BLaER1 treated with 17β-estradiol and CSF1 and Interleukin-3, amounts not matched to agents 10 nM and 100 nM (cell line): ENCODE measurements at regions not wholly inside any gene's neighbourhood (a gene's known extent, or its start where the extent isn't known, plus 50 kb on each side); places are given as distances from the start of the nearest gene placed in this dataset.

Experiments used
- H3K27ac ChIP-seq, 11 experiments: shearing (Covaris generic); formaldehyde crosslinking; 2 replicates each; pipeline ENCODE4 v1.8.1; 2022
- H3K27me3 ChIP-seq, 11 experiments: shearing (Covaris generic); formaldehyde crosslinking; 2 replicates each; pipeline ENCODE4 v1.8.1; 2022
- H3K36me3 ChIP-seq, 11 experiments: shearing (Covaris generic); formaldehyde crosslinking; 2 replicates each; pipeline ENCODE4 v1.8.1; 2022
- H3K4me1 ChIP-seq, 10 experiments: shearing (Covaris generic); formaldehyde crosslinking; 2 replicates each; pipeline ENCODE4 v1.8.1; 2022
- H3K4me2 ChIP-seq, 11 experiments: shearing (Covaris generic); formaldehyde crosslinking; 2 replicates each; pipeline ENCODE4 v1.8.1; 2022
- H3K4me3 ChIP-seq, 10 experiments: shearing (Covaris generic); formaldehyde crosslinking; 2 replicates each; pipeline ENCODE4 v1.8.1; 2022
- H3K9ac ChIP-seq, 11 experiments: shearing (Covaris generic); formaldehyde crosslinking; 2 replicates each; pipeline ENCODE4 v1.8.1; 2022
- H3K9me3 ChIP-seq, 11 experiments: shearing (Covaris generic); formaldehyde crosslinking; replicated peaks in 1 of 11; 2 replicates each; pipeline ENCODE4 v1.8.1; 2022
- H4K20me1 ChIP-seq, 11 experiments: shearing (Covaris generic); formaldehyde crosslinking; 2 replicates each; pipeline ENCODE4 v1.8.1; 2022
- Cebpa-rat ChIP-seq, 11 experiments: shearing (Covaris generic); IDR thresholded peaks; 2 replicates each; pipeline ENCODE4 v1.8.1; 2022

GRCh38 chr1:29471487-29472313 lies 235.4 kb downstream of the PTPRU start:
- H3K4me1 ChIP-seq, result peaks cover 0 to 7% (median 0%) of the 10 kb centered on the region in 10 experiments; a peak in 3 of 20 replicates
- 0 out of 22 replicates have a peak, but pooled peaks cover 0 to 6% (median 0%) of the 10 kb centered on the region in 11 experiments for H4K20me1 ChIP-seq
- H3K36me3 ChIP-seq, result no peaks in the 10 kb centered on the region
- no peaks in the 10 kb centered on the region for H3K9me3 ChIP-seq
- 0 out of 22 replicates have a peak overlapping the region, but pooled peaks of 1 of the 11 experiments have one; percentile 3 for H3K4me2 ChIP-seq
- no peak overlapping the region for H3K27ac ChIP-seq
- H3K9ac ChIP-seq, result no peak overlapping the region
- TF ChIP-seq Cebpa-rat (IDR thresholded peaks at IDR 0.05), result no peak
- peaks cover 0 to 2% (median 0%) of the 10 kb centered on the region in 11 experiments; a peak in 2 of 22 replicates for H3K27me3 ChIP-seq
- no peak overlapping the region for H3K4me3 ChIP-seq

- Histone ChIP-seq H3K27ac (no peak overlapping the region), H4K20me1 (peaks cover 0 to 6% (median 0%) of the 10 kb centered on the region in 11 experiments; a peak in 1 of 22 replicates), H3K9ac (no peak overlapping the region), H3K4me1 (peaks cover 0 to 7% (median 0%) of the 10 kb centered on the region in 10 experiments; a peak in 3 of 20 replicates), H3K36me3 (no peaks in the 10 kb centered on the region), H3K4me3 (no peak overlapping the region), H3K4me2 (no peak overlapping the region), H3K27me3 (no peaks in the 10 kb centered on the region), H3K9me3 (peaks cover 0 to 4% (median 0%) of the 10 kb centered on the region in 11 experiments; a peak in 5 of 22 replicates)
- TF ChIP-seq Cebpa-rat (IDR thresholded peaks at IDR 0.05), result no peak
Observed at GRCh38 chr1:29470788-29471119, 234.4 kb downstream of the PTPRU start.

GRCh38 chr1:29470087-29470787 lies 233.9 kb downstream of the PTPRU start:
- no peaks in the 10 kb centered on the region for H3K27me3 ChIP-seq
- no peak overlapping the region for H3K4me2 ChIP-seq
- H3K27ac ChIP-seq, result no peak overlapping the region

GRCh38 chr1:29469457-29469856 lies 233.1 kb downstream of the PTPRU start:
- H3K9me3 ChIP-seq, result peaks cover 5 to 14% (median 12%) of the 10 kb centered on the region in 11 experiments; a peak in 15 of 22 replicates
- peaks cover 0 to 6% (median 0%) of the 10 kb centered on the region in 11 experiments; a peak in 1 of 22 replicates for H4K20me1 ChIP-seq
- H3K27me3 ChIP-seq, result no peaks in the 10 kb centered on the region
- no peak overlapping the region for H3K4me2 ChIP-seq
- no peak overlapping the region for H3K27ac ChIP-seq
- H3K4me3 ChIP-seq, result no peak overlapping the region
- no peaks in the 10 kb centered on the region for H3K36me3 ChIP-seq
- TF ChIP-seq Cebpa-rat (IDR thresholded peaks at IDR 0.05), result no peak
- H3K9ac ChIP-seq, result no peak overlapping the region
- peaks cover 0 to 7% (median 0%) of the 10 kb centered on the region in 10 experiments; a peak in 3 of 20 replicates for H3K4me1 ChIP-seq

More at GRCh38 chr1:29470087-29470787, 233.9 kb downstream of the PTPRU start:
- Histone ChIP-seq H3K9me3 (peaks cover 0 to 7% (median 5%) of the 10 kb centered on the region in 11 experiments; a peak in 11 of 22 replicates), H3K4me1 (peaks cover 0 to 7% (median 0%) of the 10 kb centered on the region in 10 experiments; a peak in 3 of 20 replicates), H3K9ac (no peak overlapping the region), H3K36me3 (no peaks in the 10 kb centered on the region), H4K20me1 (peaks cover 0 to 6% (median 0%) of the 10 kb centered on the region in 11 experiments; a peak in 1 of 22 replicates), H3K4me3 (no peak overlapping the region)
- TF ChIP-seq Cebpa-rat (IDR thresholded peaks at IDR 0.05), result no peak

GRCh38 chr1:29467989-29468900 lies 231.9 kb downstream of the PTPRU start:
- Histone ChIP-seq H3K4me2 (no peak overlapping the region), H3K4me3 (no peak overlapping the region), H3K9ac (no peak overlapping the region), H3K36me3 (no peaks in the 10 kb centered on the region), H3K4me1 (peaks cover 0 to 7% (median 0%) of the 10 kb centered on the region in 10 experiments; a peak in 3 of 20 replicates), H4K20me1 (peaks cover 0 to 6% (median 0%) of the 10 kb centered on the region in 11 experiments; a peak in 1 of 22 replicates), H3K27me3 (no peaks in the 10 kb centered on the region), H3K9me3 (peaks cover 6 to 16% (median 14%) of the 10 kb centered on the region in 11 experiments; a peak in 15 of 22 replicates), H3K27ac (no peak overlapping the region)
- TF ChIP-seq Cebpa-rat (IDR thresholded peaks at IDR 0.05), result no peak

GRCh38 chr1:29466258-29466657 lies 229.9 kb downstream of the PTPRU start:
- Histone ChIP-seq H3K27ac (no peak overlapping the region), H3K4me2 (no peak overlapping the region), H3K27me3 (no peaks in the 10 kb centered on the region), H3K9ac (no peak overlapping the region), H4K20me1 (peaks cover 0 to 6% (median 0%) of the 10 kb centered on the region in 11 experiments; a peak in 1 of 22 replicates), H3K4me1 (no peaks in the 10 kb centered on the region), H3K36me3 (no peaks in the 10 kb centered on the region), H3K4me3 (no peak overlapping the region), H3K9me3 (peaks cover 6 to 16% (median 14%) of the 10 kb centered on the region in 11 experiments; a peak in 15 of 22 replicates)
- no peak for TF ChIP-seq Cebpa-rat (IDR thresholded peaks at IDR 0.05)

- Histone ChIP-seq H3K9ac (no peak overlapping the region), H3K4me2 (no peak overlapping the region), H4K20me1 (peaks cover 0 to 6% (median 0%) of the 10 kb centered on the region in 11 experiments; a peak in 1 of 22 replicates), H3K9me3 (peaks cover 6 to 16% (median 14%) of the 10 kb centered on the region in 11 experiments; a peak in 15 of 22 replicates), H3K4me3 (no peak overlapping the region), H3K36me3 (no peaks in the 10 kb centered on the region), H3K27ac (no peak overlapping the region), H3K4me1 (no peaks in the 10 kb centered on the region), H3K27me3 (no peaks in the 10 kb centered on the region)
- TF ChIP-seq Cebpa-rat (IDR thresholded peaks at IDR 0.05), result no peak
Observed at GRCh38 chr1:29465755-29466154, 229.4 kb downstream of the PTPRU start.

- no peak overlapping the region for H3K4me2 ChIP-seq
- no peak overlapping the region for H3K27ac ChIP-seq
- H3K36me3 ChIP-seq, result no peaks in the 10 kb centered on the region
- TF ChIP-seq Cebpa-rat (IDR thresholded peaks at IDR 0.05), result no peak
- no peak overlapping the region for H3K4me3 ChIP-seq
- peaks cover 0 to 4% (median 0%) of the 10 kb centered on the region in 10 experiments; a peak in 1 of 20 replicates for H3K4me1 ChIP-seq
- H3K9me3 ChIP-seq, result peaks cover 6 to 16% (median 14%) of the 10 kb centered on the region in 11 experiments; a peak in 15 of 22 replicates
- H3K9ac ChIP-seq, result no peak overlapping the region
- H4K20me1 ChIP-seq, result peaks cover 0 to 10% (median 0%) of the 10 kb centered on the region in 11 experiments; a peak in 3 of 22 replicates
- peaks cover 0 to 7% (median 0%) of the 10 kb centered on the region in 11 experiments; a peak in 3 of 22 replicates for H3K27me3 ChIP-seq
Observed at GRCh38 chr1:29462096-29462495, 225.8 kb downstream of the PTPRU start.
